Activated CD4-positive, alpha-beta T cell treated with anti-CD3 and anti-CD28 coated beads for 36 hours (primary cell): ENCODE measurements at regions not wholly inside any gene's neighbourhood (a gene's known extent, or its start where the extent isn't known, plus 50 kb on each side); places are given as distances from the start of the nearest gene placed in this dataset.

ENCODE experiments used
- ATAC-seq: fragments of 200-7000 bp; cut with Tn5 transposase; one replicate; pipeline ENCODE4 v1.10.0; 2021; ENCODE audit warnings: mild to moderate bottlenecking, moderate library complexity
- CTCF ChIA-PET: fragments of 350-600 bp; sonication (Branson Sonifier 250); formaldehyde crosslinking; loops from one replicate; lab custom pipeline; 2021; ENCODE audit warnings: antibody characterized with exemption; lab: Charles Lee
- POLR2A ChIA-PET: fragments of 350-600 bp; sonication (Branson Sonifier 250); formaldehyde crosslinking; loops from one replicate; lab custom pipeline; 2021; ENCODE audit warnings: antibody characterized with exemption, inconsistent platforms; lab: Charles Lee
- DNase-seq: peaks from one replicate; pipeline ENCODE4 v3.0.0-alpha.2; 2020
- H3K27ac Mint-ChIP-seq: one replicate; pipeline ENCODE4 v1.8.0; 2021; ENCODE audit warnings: mixed read lengths
- H3K27me3 Mint-ChIP-seq: one replicate; pipeline ENCODE4 v1.8.0; 2021; ENCODE audit warnings: mixed read lengths
- H3K36me3 Mint-ChIP-seq: one replicate; pipeline ENCODE4 v1.8.0; 2021; ENCODE audit warnings: low read depth, mixed read lengths
- H3K4me1 Mint-ChIP-seq: one replicate; pipeline ENCODE4 v1.8.0; 2021; ENCODE audit warnings: mixed read lengths
- H3K4me3 Mint-ChIP-seq: one replicate; pipeline ENCODE4 v1.8.0; 2021; ENCODE audit warnings: mild to moderate bottlenecking, moderate library complexity, mixed read lengths
- H3K9me3 Mint-ChIP-seq: one replicate; pipeline ENCODE4 v1.8.0; 2021; ENCODE audit warnings: low read depth, mixed read lengths
- intact Hi-C, 2 experiments: fragments of 100-400 bp; cut with DNase I in 1 of 2; cut with micrococcal nuclease in 1 of 2; formaldehyde crosslinking; loops; one replicate each; pipeline versions ENCODE4 v1.14.2 to v1.15.1; 2022 to 2024; cut with DNase I, micrococcal nuclease

GRCh38 chr21:27448960-27449359, 482.1 kb upstream of the ADAMTS5 start:
- DNase-seq (no peak), ATAC-seq (no peak)
- Mint-ChIP-seq H3K4me3 (no peak overlapping the region), H3K4me1 (no peaks in the 10 kb centered on the region), H3K36me3 (no peaks in the 10 kb centered on the region), H3K27me3 (no peaks in the 10 kb centered on the region), H3K27ac (no peak overlapping the region), H3K9me3 (peaks cover 9% of the 10 kb centered on the region)
- intact Hi-C loops, result no loop called here
- POLR2A ChIA-PET, result no interaction called here
- CTCF ChIA-PET, result interaction anchor here (0.7 kb wide), 1 partner anchor 736 kb away, joined by 3 read pairs; no protein-coding TSS in a partner anchor

GRCh38 chr21:27447843-27448242, 481.0 kb upstream of the ADAMTS5 start:
- no peaks in the 10 kb centered on the region for H3K4me1 Mint-ChIP-seq
- no peaks in the 10 kb centered on the region for H3K27me3 Mint-ChIP-seq
- H3K4me3 Mint-ChIP-seq, result no peak overlapping the region
- H3K9me3 Mint-ChIP-seq, result peaks cover 9% of the 10 kb centered on the region
- intact Hi-C loops, result no loop called here
- DNase-seq (no peak), ATAC-seq (no peak)
- no peak overlapping the region for H3K27ac Mint-ChIP-seq
- CTCF ChIA-PET, result interaction anchor here (0.6 kb wide), 1 partner anchor 60 kb away, joined by 3 read pairs; no protein-coding TSS in a partner anchor
- no peaks in the 10 kb centered on the region for H3K36me3 Mint-ChIP-seq
- POLR2A ChIA-PET, result no interaction called here

GRCh38 chr21:27429710-27430341, 462.9 kb upstream of the ADAMTS5 start:
- H3K27ac Mint-ChIP-seq, result no peak overlapping the region
- H3K9me3 Mint-ChIP-seq, result peaks cover 13% of the 10 kb centered on the region
- DNase-seq (no peak), ATAC-seq (no peak)
- ChIA-PET POLR2A (no interaction called here), CTCF (interaction anchor here (0.6 kb wide), 1 partner anchor 27 kb away, joined by 3 read pairs; no protein-coding TSS in a partner anchor)
- H3K4me1 Mint-ChIP-seq, result no peaks in the 10 kb centered on the region
- H3K4me3 Mint-ChIP-seq, result no peak overlapping the region
- no peaks in the 10 kb centered on the region for H3K27me3 Mint-ChIP-seq
- H3K36me3 Mint-ChIP-seq, result no peaks in the 10 kb centered on the region
- intact Hi-C loops, result no loop called here

- ChIA-PET POLR2A (no interaction called here), CTCF (no interaction called here)
- H3K9me3 Mint-ChIP-seq, result peaks cover 11% of the 10 kb centered on the region
- H3K4me1 Mint-ChIP-seq, result no peaks in the 10 kb centered on the region
- no peak overlapping the region for H3K4me3 Mint-ChIP-seq
- intact Hi-C loops, result no loop called here
- no peak for ATAC-seq
- no peaks in the 10 kb centered on the region for H3K27me3 Mint-ChIP-seq
- no peak for DNase-seq
- H3K36me3 Mint-ChIP-seq, result no peaks in the 10 kb centered on the region
- no peak overlapping the region for H3K27ac Mint-ChIP-seq
These were observed 459.3 kb upstream of the ADAMTS5 start for GRCh38 chr21:27426196-27426595.

GRCh38 chr21:27425574-27425973, 458.7 kb upstream of the ADAMTS5 start:
- no peaks in the 10 kb centered on the region for H3K4me1 Mint-ChIP-seq
- no peak overlapping the region for H3K4me3 Mint-ChIP-seq
- DNase-seq, result no peak
- no peak for ATAC-seq
- peaks cover 6% of the 10 kb centered on the region for H3K9me3 Mint-ChIP-seq
- H3K27me3 Mint-ChIP-seq, result no peaks in the 10 kb centered on the region
- no peak overlapping the region for H3K27ac Mint-ChIP-seq
- ChIA-PET POLR2A (no interaction called here), CTCF (no interaction called here)
- no peaks in the 10 kb centered on the region for H3K36me3 Mint-ChIP-seq
- intact Hi-C loops, result no loop called here

GRCh38 chr21:27425172-27425571, 458.3 kb upstream of the ADAMTS5 start:
- no peaks in the 10 kb centered on the region for H3K27me3 Mint-ChIP-seq
- H3K36me3 Mint-ChIP-seq, result no peaks in the 10 kb centered on the region
- ChIA-PET POLR2A (no interaction called here), CTCF (no interaction called here)
- ATAC-seq, result no peak
- H3K27ac Mint-ChIP-seq, result no peak overlapping the region
- peaks cover 5% of the 10 kb centered on the region for H3K9me3 Mint-ChIP-seq
- H3K4me1 Mint-ChIP-seq, result no peaks in the 10 kb centered on the region
- no peak overlapping the region for H3K4me3 Mint-ChIP-seq
- intact Hi-C loops, result no loop called here
- DNase-seq, result no peak

GRCh38 chr21:27424601-27425000, 457.7 kb upstream of the ADAMTS5 start:
- no peak overlapping the region for H3K4me3 Mint-ChIP-seq
- H3K27ac Mint-ChIP-seq, result no peak overlapping the region
- H3K27me3 Mint-ChIP-seq, result no peaks in the 10 kb centered on the region
- ChIA-PET POLR2A (no interaction called here), CTCF (no interaction called here)
- H3K9me3 Mint-ChIP-seq, result peaks cover 2% of the 10 kb centered on the region
- DNase-seq, result no peak
- intact Hi-C loops, result no loop called here
- H3K4me1 Mint-ChIP-seq, result no peaks in the 10 kb centered on the region
- no peaks in the 10 kb centered on the region for H3K36me3 Mint-ChIP-seq
- ATAC-seq, result no peak

GRCh38 chr21:27423906-27424595, 457.2 kb upstream of the ADAMTS5 start:
- no peak for ATAC-seq
- no peak for DNase-seq
- H3K27me3 Mint-ChIP-seq, result no peaks in the 10 kb centered on the region
- intact Hi-C loops, result no loop called here
- no peaks in the 10 kb centered on the region for H3K4me1 Mint-ChIP-seq
- ChIA-PET CTCF (no interaction called here), POLR2A (no interaction called here)
- no peak overlapping the region for H3K4me3 Mint-ChIP-seq
- no peak overlapping the region for H3K27ac Mint-ChIP-seq
- no peaks in the 10 kb centered on the region for H3K36me3 Mint-ChIP-seq
- H3K9me3 Mint-ChIP-seq, result peaks cover 2% of the 10 kb centered on the region

- no peak overlapping the region for H3K27ac Mint-ChIP-seq
- ATAC-seq (no peak), DNase-seq (no peak)
- intact Hi-C loops, result no loop called here
- no peaks in the 10 kb centered on the region for H3K27me3 Mint-ChIP-seq
- no peak overlapping the region for H3K4me3 Mint-ChIP-seq
- CTCF ChIA-PET, result no interaction called here
- H3K4me1 Mint-ChIP-seq, result no peaks in the 10 kb centered on the region
- POLR2A ChIA-PET, result no interaction called here
- peaks cover 2% of the 10 kb centered on the region for H3K9me3 Mint-ChIP-seq
- H3K36me3 Mint-ChIP-seq, result no peaks in the 10 kb centered on the region
These were observed 456.1 kb upstream of the ADAMTS5 start for GRCh38 chr21:27423038-27423437.

- DNase-seq (no peak), ATAC-seq (no peak)
- no peaks in the 10 kb centered on the region for H3K4me1 Mint-ChIP-seq
- H3K4me3 Mint-ChIP-seq, result no peak overlapping the region
- ChIA-PET POLR2A (no interaction called here), CTCF (no interaction called here)
- peaks cover 2% of the 10 kb centered on the region for H3K9me3 Mint-ChIP-seq
- no peaks in the 10 kb centered on the region for H3K36me3 Mint-ChIP-seq
- H3K27me3 Mint-ChIP-seq, result no peaks in the 10 kb centered on the region
- intact Hi-C loops, result no loop called here
- H3K27ac Mint-ChIP-seq, result no peak overlapping the region
These were observed 455.5 kb upstream of the ADAMTS5 start for GRCh38 chr21:27422435-27422834.

GRCh38 chr21:27421654-27422053, 454.8 kb upstream of the ADAMTS5 start:
- POLR2A ChIA-PET, result no interaction called here

GRCh38 chr21:27419153-27419552, 452.3 kb upstream of the ADAMTS5 start:
- H3K4me3 Mint-ChIP-seq, result no peak overlapping the region
- ChIA-PET CTCF (no interaction called here), POLR2A (no interaction called here)
- no peaks in the 10 kb centered on the region for H3K27me3 Mint-ChIP-seq
- DNase-seq (no peak), ATAC-seq (no peak)
- H3K9me3 Mint-ChIP-seq, result peaks cover 8% of the 10 kb centered on the region
- H3K36me3 Mint-ChIP-seq, result no peaks in the 10 kb centered on the region
- H3K27ac Mint-ChIP-seq, result no peak overlapping the region
- intact Hi-C loops, result no loop called here
- H3K4me1 Mint-ChIP-seq, result no peaks in the 10 kb centered on the region

More at GRCh38 chr21:27421654-27422053, 454.8 kb upstream of the ADAMTS5 start:
- CTCF ChIA-PET, result no interaction called here
- no peak overlapping the region for H3K4me3 Mint-ChIP-seq
- H3K4me1 Mint-ChIP-seq, result no peaks in the 10 kb centered on the region
- DNase-seq (no peak), ATAC-seq (no peak)
- peaks cover 6% of the 10 kb centered on the region for H3K9me3 Mint-ChIP-seq
- H3K36me3 Mint-ChIP-seq, result no peaks in the 10 kb centered on the region
- no peaks in the 10 kb centered on the region for H3K27me3 Mint-ChIP-seq
- intact Hi-C loops, result no loop called here
- H3K27ac Mint-ChIP-seq, result no peak overlapping the region
